ENCODE measurements at regions not wholly inside any gene's neighbourhood (a gene's known extent, or its start where the extent isn't known, plus 50 kb on each side); places are given as distances from the start of the nearest gene placed in this dataset.

- DNase-seq (no peak), ATAC-seq (no peak)
- Mint-ChIP-seq H3K27ac (no peak overlapping the region), H3K36me3 (ENCODE audit: low read depth) (peaks cover 7% of the 10 kb centered on the region), H3K27me3 (peaks cover 30% of the 10 kb centered on the region), H3K4me3 (no peak overlapping the region), H3K4me1 (peaks cover 6% of the 10 kb centered on the region)
- no peaks in the 10 kb centered on the region for H3K9me3 ChIP-seq (ENCODE audit: control insufficient read depth, low read length, poor library complexity, severe bottlenecking)
These were observed 97.8 kb upstream of the SLC30A5 start for GRCh38 chr5:68995845-68996545.

GRCh38 chr5:68999181-68999580 lies 94.6 kb upstream of the SLC30A5 start:
- no peak overlapping the region for H3K4me3 Mint-ChIP-seq
- H3K36me3 Mint-ChIP-seq (ENCODE audit: low read depth): peaks cover 7% of the 10 kb centered on the region
- no peak for DNase-seq
- H3K4me1 Mint-ChIP-seq: peaks cover 6% of the 10 kb centered on the region
- H3K27ac Mint-ChIP-seq: no peak overlapping the region
- no peaks in the 10 kb centered on the region for H3K9me3 ChIP-seq (ENCODE audit: control insufficient read depth, low read length, poor library complexity, severe bottlenecking)
- H3K27me3 Mint-ChIP-seq: peaks cover 34% of the 10 kb centered on the region
- ATAC-seq: no peak

- no peak for DNase-seq
- ATAC-seq: no peak
- Mint-ChIP-seq H3K27me3 (peaks cover 43% of the 10 kb centered on the region), H3K4me3 (no peak overlapping the region), H3K4me1 (peaks cover 6% of the 10 kb centered on the region), H3K36me3 (ENCODE audit: low read depth) (peaks cover 7% of the 10 kb centered on the region), H3K27ac (no peak overlapping the region)
- no peaks in the 10 kb centered on the region for H3K9me3 ChIP-seq (ENCODE audit: control insufficient read depth, low read length, poor library complexity, severe bottlenecking)
These were observed 93.4 kb upstream of the SLC30A5 start for GRCh38 chr5:69000216-69000919.

- H3K4me1 Mint-ChIP-seq: peaks cover 1% of the 10 kb centered on the region
- no peak overlapping the region for H3K27ac Mint-ChIP-seq
- no peaks in the 10 kb centered on the region for H3K9me3 ChIP-seq (ENCODE audit: control insufficient read depth, low read length, poor library complexity, severe bottlenecking)
- DNase-seq (no peak), ATAC-seq (no peak)
- H3K36me3 Mint-ChIP-seq (ENCODE audit: low read depth): peaks cover 2% of the 10 kb centered on the region
- no peak overlapping the region for H3K4me3 Mint-ChIP-seq
- peaks cover 43% of the 10 kb centered on the region for H3K27me3 Mint-ChIP-seq
These were observed 92.9 kb upstream of the SLC30A5 start for GRCh38 chr5:69000949-69001348.

GRCh38 chr5:69001627-69002026 lies 92.2 kb upstream of the SLC30A5 start:
- DNase-seq (no peak), ATAC-seq (no peak)
- H3K4me1 Mint-ChIP-seq: no peaks in the 10 kb centered on the region
- H3K4me3 Mint-ChIP-seq: no peak overlapping the region
- H3K27me3 Mint-ChIP-seq: peaks cover 43% of the 10 kb centered on the region
- H3K9me3 ChIP-seq (ENCODE audit: control insufficient read depth, low read length, poor library complexity, severe bottlenecking): no peaks in the 10 kb centered on the region
- H3K27ac Mint-ChIP-seq: no peak overlapping the region
- no peaks in the 10 kb centered on the region for H3K36me3 Mint-ChIP-seq (ENCODE audit: low read depth)

GRCh38 chr5:69004127-69004526 lies 89.7 kb upstream of the SLC30A5 start:
- Mint-ChIP-seq H3K27me3 (peaks cover 42% of the 10 kb centered on the region), H3K4me3 (no peak overlapping the region), H3K4me1 (no peaks in the 10 kb centered on the region), H3K27ac (no peak overlapping the region), H3K36me3 (ENCODE audit: low read depth) (no peaks in the 10 kb centered on the region)
- no peaks in the 10 kb centered on the region for H3K9me3 ChIP-seq (ENCODE audit: control insufficient read depth, low read length, poor library complexity, severe bottlenecking)
- DNase-seq (no peak), ATAC-seq (no peak)

- H3K27ac Mint-ChIP-seq: no peak overlapping the region
- H3K9me3 ChIP-seq (ENCODE audit: control insufficient read depth, low read length, poor library complexity, severe bottlenecking): no peaks in the 10 kb centered on the region
- no peak for DNase-seq
- H3K27me3 Mint-ChIP-seq: peaks cover 46% of the 10 kb centered on the region
- H3K4me3 Mint-ChIP-seq: no peak overlapping the region
- no peak for ATAC-seq
- H3K4me1 Mint-ChIP-seq: no peaks in the 10 kb centered on the region
- no peaks in the 10 kb centered on the region for H3K36me3 Mint-ChIP-seq (ENCODE audit: low read depth)
These were observed 89.1 kb upstream of the SLC30A5 start for GRCh38 chr5:69004676-69005075.

GRCh38 chr5:69006030-69006429 lies 87.8 kb upstream of the SLC30A5 start:
- peak overlapping the region; percentile 27 for H3K27ac Mint-ChIP-seq
- H3K4me3 Mint-ChIP-seq: no peak overlapping the region
- no peak for DNase-seq
- no peak for ATAC-seq
- no peaks in the 10 kb centered on the region for H3K9me3 ChIP-seq (ENCODE audit: control insufficient read depth, low read length, poor library complexity, severe bottlenecking)
- H3K4me1 Mint-ChIP-seq: no peaks in the 10 kb centered on the region
- H3K27me3 Mint-ChIP-seq: peaks cover 57% of the 10 kb centered on the region
- H3K36me3 Mint-ChIP-seq (ENCODE audit: low read depth): no peaks in the 10 kb centered on the region

GRCh38 chr5:69007163-69007562 lies 86.7 kb upstream of the SLC30A5 start:
- no peaks in the 10 kb centered on the region for H3K4me1 Mint-ChIP-seq
- peaks cover 57% of the 10 kb centered on the region for H3K27me3 Mint-ChIP-seq
- H3K9me3 ChIP-seq (ENCODE audit: control insufficient read depth, low read length, poor library complexity, severe bottlenecking): no peaks in the 10 kb centered on the region
- no peak for ATAC-seq
- H3K36me3 Mint-ChIP-seq (ENCODE audit: low read depth): no peaks in the 10 kb centered on the region
- no peak overlapping the region for H3K27ac Mint-ChIP-seq
- no peak for DNase-seq
- H3K4me3 Mint-ChIP-seq: no peak overlapping the region

- ATAC-seq: peak; percentile 89
- Mint-ChIP-seq H3K27me3 (peaks cover 55% of the 10 kb centered on the region), H3K36me3 (ENCODE audit: low read depth) (no peaks in the 10 kb centered on the region)
These were observed 86.0 kb upstream of the SLC30A5 start for GRCh38 chr5:69007726-69008368.

GRCh38 chr5:69010476-69010875 lies 83.3 kb upstream of the SLC30A5 start:
- no peaks in the 10 kb centered on the region for H3K4me1 Mint-ChIP-seq
- no peak for ATAC-seq
- peaks cover 48% of the 10 kb centered on the region for H3K27me3 Mint-ChIP-seq
- H3K27ac Mint-ChIP-seq: no peak overlapping the region
- no peaks in the 10 kb centered on the region for H3K9me3 ChIP-seq (ENCODE audit: control insufficient read depth, low read length, poor library complexity, severe bottlenecking)
- H3K4me3 Mint-ChIP-seq: no peak overlapping the region
- no peaks in the 10 kb centered on the region for H3K36me3 Mint-ChIP-seq (ENCODE audit: low read depth)
- DNase-seq: no peak

More at GRCh38 chr5:69007726-69008368, 86.0 kb upstream of the SLC30A5 start:
- no peaks in the 10 kb centered on the region for H3K4me1 Mint-ChIP-seq
- no peaks in the 10 kb centered on the region for H3K9me3 ChIP-seq (ENCODE audit: control insufficient read depth, low read length, poor library complexity, severe bottlenecking)
- no peak overlapping the region for H3K27ac Mint-ChIP-seq
- peak; percentile 20 to 63 (median 27) for DNase-seq
- no peak overlapping the region for H3K4me3 Mint-ChIP-seq

- Mint-ChIP-seq H3K27ac (no peak overlapping the region), H3K36me3 (ENCODE audit: low read depth) (no peaks in the 10 kb centered on the region), H3K27me3 (peaks cover 37% of the 10 kb centered on the region), H3K4me3 (no peak overlapping the region), H3K4me1 (no peaks in the 10 kb centered on the region)
- no peak for ATAC-seq
- no peaks in the 10 kb centered on the region for H3K9me3 ChIP-seq (ENCODE audit: control insufficient read depth, low read length, poor library complexity, severe bottlenecking)
- no peak for DNase-seq
These were observed 81.9 kb upstream of the SLC30A5 start for GRCh38 chr5:69011910-69012309.

- Mint-ChIP-seq H3K4me3 (no peak overlapping the region), H3K4me1 (no peaks in the 10 kb centered on the region), H3K27me3 (peaks cover 32% of the 10 kb centered on the region), H3K27ac (no peak overlapping the region), H3K36me3 (ENCODE audit: low read depth) (no peaks in the 10 kb centered on the region)
- ATAC-seq (no peak), DNase-seq (no peak)
- H3K9me3 ChIP-seq (ENCODE audit: control insufficient read depth, low read length, poor library complexity, severe bottlenecking): no peaks in the 10 kb centered on the region
These were observed 80.3 kb upstream of the SLC30A5 start for GRCh38 chr5:69013481-69013880.
